ENCODE measurements at regions not wholly inside any gene's neighbourhood (a gene's known extent, or its start where the extent isn't known, plus 50 kb on each side); places are given as distances from the start of the nearest gene placed in this dataset.
"Not testable (repeated sequence)": the region's sequence is repeated elsewhere in the genome, so short reads cannot be mapped to it uniquely, and the experiment has no call there.

DNA sequence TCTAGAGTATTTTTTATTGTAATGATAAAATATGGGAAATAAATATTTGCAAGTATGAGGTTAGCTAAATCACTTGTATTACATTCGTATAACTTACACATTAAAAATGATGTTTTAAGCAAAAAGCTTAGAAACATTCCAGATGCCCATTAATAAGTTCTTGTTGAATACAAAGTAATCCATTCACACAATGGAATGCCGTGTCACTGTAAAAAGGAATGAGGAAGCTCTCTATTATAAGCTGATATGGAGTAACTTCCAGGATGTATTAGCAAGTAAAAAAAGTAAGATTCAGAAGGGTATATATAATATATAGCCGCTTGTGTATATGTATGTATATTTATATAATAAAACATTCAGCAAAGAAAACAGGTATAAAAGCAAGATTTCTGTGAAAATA is 412.8 kb upstream of the MTPN start:
- ChIA-PET POLR2A (ENCODE audit: low non-redundant PET) (no interaction called here), CTCF (interaction anchor here (0.6 kb wide), 1 partner anchor 53 kb away, joined by 3 read pairs; no protein-coding TSS in a partner anchor)
- H3K27ac ChIP-seq, result no peak overlapping the region
- TF ChIP-seq, protein P1, sequence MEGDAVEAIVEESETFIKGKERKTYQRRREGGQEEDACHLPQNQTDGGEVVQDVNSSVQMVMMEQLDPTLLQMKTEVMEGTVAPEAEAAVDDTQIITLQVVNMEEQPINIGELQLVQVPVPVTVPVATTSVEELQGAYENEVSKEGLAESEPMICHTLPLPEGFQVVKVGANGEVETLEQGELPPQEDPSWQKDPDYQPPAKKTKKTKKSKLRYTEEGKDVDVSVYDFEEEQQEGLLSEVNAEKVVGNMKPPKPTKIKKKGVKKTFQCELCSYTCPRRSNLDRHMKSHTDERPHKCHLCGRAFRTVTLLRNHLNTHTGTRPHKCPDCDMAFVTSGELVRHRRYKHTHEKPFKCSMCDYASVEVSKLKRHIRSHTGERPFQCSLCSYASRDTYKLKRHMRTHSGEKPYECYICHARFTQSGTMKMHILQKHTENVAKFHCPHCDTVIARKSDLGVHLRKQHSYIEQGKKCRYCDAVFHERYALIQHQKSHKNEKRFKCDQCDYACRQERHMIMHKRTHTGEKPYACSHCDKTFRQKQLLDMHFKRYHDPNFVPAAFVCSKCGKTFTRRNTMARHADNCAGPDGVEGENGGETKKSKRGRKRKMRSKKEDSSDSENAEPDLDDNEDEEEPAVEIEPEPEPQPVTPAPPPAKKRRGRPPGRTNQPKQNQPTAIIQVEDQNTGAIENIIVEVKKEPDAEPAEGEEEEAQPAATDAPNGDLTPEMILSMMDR (conservative IDR thresholded peaks at IDR 0.05; ENCODE audit: low read depth), result no peak
- no peak for DNase-seq (ENCODE audit: low spot score)

DNA sequence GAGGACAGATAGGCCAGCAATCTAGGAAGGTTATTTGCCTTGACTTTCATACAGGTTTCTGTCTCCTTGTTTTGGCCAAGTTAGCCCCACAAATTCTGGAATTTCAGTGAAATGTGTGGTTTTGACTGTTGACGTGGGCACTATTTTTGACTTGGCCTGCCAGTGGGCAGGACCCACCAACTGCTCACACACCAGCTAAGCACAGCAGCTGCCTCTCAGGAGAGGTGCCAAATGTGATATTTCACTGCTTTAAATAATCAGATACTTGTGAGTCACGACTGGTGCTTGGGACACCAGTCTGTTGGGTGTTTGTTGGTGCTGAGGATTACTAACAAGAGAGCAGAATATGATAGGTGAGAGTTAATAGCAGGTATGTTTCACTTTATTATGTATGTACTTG is 409.7 kb upstream of the MTPN start:
- TF ChIP-seq, protein P1 (conservative IDR thresholded peaks at IDR 0.05; ENCODE audit: low read depth), result no peak

DNA sequence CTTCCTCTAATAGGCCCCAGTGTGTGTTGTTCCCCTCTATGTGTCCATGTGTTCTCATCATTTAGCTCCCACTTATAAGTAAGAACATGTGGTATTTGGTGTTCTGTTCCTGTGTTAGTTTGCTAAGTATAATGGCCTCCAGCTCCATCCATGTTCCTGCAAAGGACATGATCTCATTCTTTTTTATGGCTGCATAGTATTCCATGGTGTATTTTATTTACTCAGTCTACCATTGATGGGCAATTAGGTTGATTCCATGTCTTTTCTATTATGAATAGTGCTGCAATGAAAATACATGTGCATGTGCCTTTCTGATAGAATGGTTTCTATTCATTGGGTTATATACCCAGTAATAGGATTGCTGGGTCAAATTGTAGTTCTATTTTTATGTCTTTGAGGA is 394.2 kb upstream of the MTPN start:
- POLR2A ChIA-PET (ENCODE audit: low non-redundant PET); DNase-seq (ENCODE audit: low spot score); H3K27ac ChIP-seq; CTCF ChIA-PET: not testable (repeated sequence)

More for the DNA sequence above, 409.7 kb upstream of the MTPN start:
- ChIA-PET POLR2A (ENCODE audit: low non-redundant PET) (no interaction called here), CTCF (no interaction called here)
- no peak overlapping the region for H3K27ac ChIP-seq
- DNase-seq (ENCODE audit: low spot score), result no peak

DNA sequence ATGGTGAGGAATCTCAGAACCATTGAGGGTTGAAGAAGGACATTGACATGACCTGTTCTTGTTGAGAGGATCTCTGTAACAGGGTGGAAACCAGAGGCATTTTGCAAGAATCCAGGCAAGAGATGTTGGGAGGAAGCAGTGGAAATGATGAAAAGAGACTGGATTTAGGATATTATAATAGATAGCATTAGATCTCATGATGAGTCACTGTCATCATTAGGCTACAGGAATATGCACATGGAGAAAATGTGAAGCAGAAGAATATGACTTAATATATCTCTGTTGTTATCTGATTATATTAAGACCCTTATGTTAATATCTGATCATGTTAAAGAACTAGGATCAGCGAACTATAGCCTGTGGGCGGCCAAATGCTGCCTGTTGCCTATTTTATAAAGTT is 393.0 kb upstream of the MTPN start:
- ChIA-PET CTCF (no interaction called here), POLR2A (ENCODE audit: low non-redundant PET) (no interaction called here)
- DNase-seq (ENCODE audit: low spot score), result no peak
- TF ChIP-seq, protein P1 (conservative IDR thresholded peaks at IDR 0.05; ENCODE audit: low read depth), result no peak
- no peak overlapping the region for H3K27ac ChIP-seq

DNA sequence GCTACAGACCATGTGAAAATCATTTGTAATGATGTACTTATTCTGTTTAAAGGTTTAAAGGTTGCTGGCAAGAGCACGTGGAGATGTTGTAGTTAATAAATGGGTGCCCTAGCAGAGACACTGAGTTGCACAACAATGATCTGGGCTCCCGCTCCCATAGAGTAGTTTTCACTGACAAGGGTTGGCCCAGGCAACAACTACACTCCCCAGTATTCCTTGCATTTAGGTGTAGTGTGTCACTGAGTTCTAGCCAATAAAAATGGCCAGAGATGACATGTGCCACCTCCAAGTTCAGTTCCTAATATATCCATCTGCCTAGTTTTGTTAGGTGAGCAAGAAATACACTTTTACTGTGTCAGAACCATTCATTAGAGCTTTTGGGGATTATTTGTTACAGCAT is 392.1 kb upstream of the MTPN start:
- TF ChIP-seq, protein P1 (conservative IDR thresholded peaks at IDR 0.05; ENCODE audit: low read depth), result no peak
- POLR2A ChIA-PET (ENCODE audit: low non-redundant PET), result no interaction called here
- DNase-seq (ENCODE audit: low spot score), result no peak
- H3K27ac ChIP-seq, result no peak overlapping the region
- CTCF ChIA-PET, result no interaction called here

DNA sequence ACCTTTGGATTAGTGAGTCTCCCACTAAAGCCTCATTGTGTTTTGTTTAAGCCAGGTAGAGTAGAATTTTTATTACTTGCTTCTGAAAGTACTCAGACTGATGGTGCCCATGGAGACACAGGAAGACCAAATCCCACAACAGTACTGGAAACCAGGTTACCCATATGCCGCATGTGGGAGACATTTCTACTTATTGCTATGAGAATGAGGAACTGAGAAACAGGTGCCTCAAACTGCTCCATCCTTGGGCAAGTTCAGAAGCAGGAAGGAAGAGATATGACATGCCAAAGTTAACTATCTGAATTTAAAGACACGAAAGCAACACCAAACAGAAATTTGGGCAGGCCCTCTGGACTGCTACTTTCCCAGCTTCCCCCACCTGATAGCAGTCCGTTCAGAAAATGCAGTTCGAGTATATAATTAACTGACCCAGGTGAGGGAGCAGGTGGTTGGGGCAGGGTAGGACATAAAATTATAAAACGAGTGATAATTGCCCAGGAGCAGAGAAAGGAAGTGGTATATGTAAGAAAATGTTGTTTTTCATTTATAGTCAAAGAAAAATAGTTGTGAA is 382.3 kb upstream of the MTPN start:
- CTCF ChIA-PET, result no interaction called here
- DNase-seq (ENCODE audit: low spot score), result no peak
- POLR2A ChIA-PET (ENCODE audit: low non-redundant PET), result no interaction called here
- H3K27ac ChIP-seq, result no peak overlapping the region
- TF ChIP-seq, protein P1 (conservative IDR thresholded peaks at IDR 0.05; ENCODE audit: low read depth), result no peak

DNA sequence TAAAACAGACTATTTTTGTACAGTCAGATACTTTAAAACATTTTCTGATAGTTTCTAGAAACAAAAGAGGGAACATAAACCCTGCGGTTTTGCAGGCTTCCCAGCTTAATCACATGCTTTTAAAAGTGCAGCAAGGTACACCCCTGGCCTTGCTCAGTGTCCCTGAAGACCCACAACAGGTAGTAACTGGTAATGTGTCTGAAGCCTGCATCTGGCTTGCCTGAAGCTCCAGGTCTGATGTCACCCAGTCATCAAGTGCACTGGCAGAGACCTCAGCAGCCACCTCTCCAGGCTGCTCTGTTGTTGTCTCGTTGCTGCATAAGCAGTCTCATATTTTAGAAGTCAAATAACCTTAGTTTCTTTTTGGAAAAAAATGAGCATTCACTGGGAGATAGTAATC is 376.1 kb upstream of the MTPN start:
- ChIA-PET POLR2A (ENCODE audit: low non-redundant PET) (no interaction called here), CTCF (no interaction called here)
- DNase-seq (ENCODE audit: low spot score), result no peak
- H3K27ac ChIP-seq, result no peak overlapping the region
- TF ChIP-seq, protein P1 (conservative IDR thresholded peaks at IDR 0.05; ENCODE audit: low read depth), result no peak

All from RWPE1 (cell line).